HG03060 (cell line): ENCODE measurements at regions not wholly inside any gene's neighbourhood (a gene's known extent, or its start where the extent isn't known, plus 50 kb on each side); places are given as distances from the start of the nearest gene placed in this dataset.
A peak's percentile ranks its signal among the peaks of the same experiment; 100 is the strongest.

Experiments
- ATAC-seq: cut with Tn5 transposase; IDR thresholded peaks from one replicate; pipeline ENCODE4 v1.9.1; 2021; ENCODE audit warnings: low read depth, moderate number of reproducible peaks; ENCODE audit not compliant: unreplicated experiment

DNA sequence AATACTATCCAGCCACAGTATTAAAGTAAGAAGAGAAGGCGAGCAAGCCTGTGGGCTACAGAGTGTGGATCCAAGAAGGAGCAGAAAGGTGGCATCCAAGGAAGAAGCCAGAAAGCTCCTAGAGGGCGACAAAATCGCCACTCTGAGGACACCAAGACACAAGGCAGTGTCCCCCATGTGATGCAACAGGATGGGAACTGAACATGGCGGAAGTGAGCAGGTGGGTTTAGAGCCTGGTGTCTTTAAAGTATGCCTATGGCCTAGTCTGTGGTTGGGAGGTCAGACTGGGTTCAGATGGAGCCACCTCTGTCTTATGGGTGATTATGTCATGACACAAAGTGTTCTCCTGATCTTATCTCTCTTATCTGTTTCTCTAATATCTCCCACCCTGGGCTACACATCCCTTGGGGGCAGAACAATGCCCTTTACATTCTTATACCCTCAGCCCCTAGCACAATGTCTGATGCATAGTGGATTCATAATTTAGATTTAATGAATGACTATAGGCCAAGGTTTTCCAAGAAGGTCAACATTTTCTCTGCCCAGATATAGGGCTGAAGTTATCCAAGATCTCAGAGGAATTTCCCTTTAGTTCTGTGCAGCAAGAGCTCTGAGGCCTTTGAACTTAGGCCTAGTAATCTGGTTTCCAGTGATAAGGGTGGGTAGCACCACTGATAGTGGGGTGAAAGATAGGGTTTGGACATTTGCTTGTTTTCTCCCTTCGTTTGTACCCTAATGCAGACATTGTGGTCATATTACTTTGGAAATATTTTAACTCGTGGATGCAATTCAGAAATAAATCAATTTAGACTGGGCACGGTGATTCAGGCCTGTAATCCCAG, 167.3 kb upstream of the AKIRIN2 start:
- ATAC-seq: no peak

DNA sequence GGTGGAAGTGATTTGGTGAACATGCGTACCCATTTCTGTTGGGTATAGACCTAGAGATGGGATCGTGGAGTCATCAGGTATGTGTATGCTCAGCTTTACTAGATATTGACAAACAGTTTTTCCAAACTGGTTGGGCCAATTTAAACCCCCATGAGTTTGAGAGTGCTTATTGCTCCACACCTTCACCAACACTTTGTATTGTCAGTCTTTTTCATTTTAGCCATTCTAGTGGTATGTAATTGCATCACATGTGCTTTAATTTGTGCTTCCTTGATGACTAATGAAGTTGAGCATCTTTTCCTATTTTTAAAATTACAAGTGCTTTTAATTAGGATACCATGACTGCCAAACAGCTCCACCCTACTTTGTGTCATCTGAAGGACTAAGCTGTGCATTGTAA, 158.9 kb upstream of the AKIRIN2 start:
- no peak for ATAC-seq

- ATAC-seq: no peak
Observed at GRCh38 chr6:87858440-87858839, 156.4 kb upstream of the AKIRIN2 start.

DNA sequence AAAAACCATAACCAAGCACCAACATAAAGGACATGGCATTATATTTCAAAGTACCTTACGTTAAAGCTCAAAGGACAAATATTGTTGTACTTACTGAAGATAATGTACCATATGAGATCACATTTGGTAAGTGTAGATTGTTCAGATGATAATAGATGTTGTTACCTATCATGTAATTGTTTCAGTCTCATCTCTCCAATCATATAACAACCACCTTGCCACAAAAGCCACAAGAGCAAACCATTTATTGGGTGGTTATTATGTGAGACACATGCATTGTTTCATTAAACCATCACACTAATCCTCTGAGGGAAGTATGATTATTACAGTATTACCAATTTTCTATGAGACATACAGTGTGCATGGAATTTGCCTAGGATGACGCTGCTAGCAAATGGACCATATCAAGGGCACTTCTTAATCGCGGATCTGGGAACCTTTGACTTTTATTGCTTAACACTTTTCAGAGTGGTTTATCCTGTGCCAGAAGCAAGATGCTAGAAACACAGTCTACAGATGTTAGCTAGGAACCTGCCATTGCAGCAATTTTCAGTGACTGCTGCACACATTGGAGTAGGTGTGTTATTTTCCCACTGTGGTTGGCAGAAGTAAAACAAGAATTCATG, 149.8 kb upstream of the AKIRIN2 start:
- no peak for ATAC-seq

DNA sequence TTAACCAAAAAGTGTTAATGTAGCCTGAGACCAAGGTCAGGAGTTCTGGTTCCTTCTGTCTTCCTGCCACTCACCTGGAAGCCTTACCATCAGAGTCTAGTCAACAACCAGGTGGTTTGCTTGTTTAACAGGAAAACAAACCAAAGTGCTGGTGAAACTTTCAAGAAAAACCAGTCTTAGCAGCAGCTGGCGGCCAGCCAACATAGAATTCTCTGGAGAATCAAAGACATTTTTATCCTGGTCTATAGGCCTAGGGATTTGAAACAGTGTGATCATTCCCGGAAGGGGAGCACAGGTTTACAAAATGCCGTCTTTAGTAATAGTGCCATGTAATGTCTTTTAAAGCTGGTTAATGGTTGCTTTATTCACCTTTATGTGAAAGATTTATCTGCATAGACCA, 146.6 kb upstream of the AKIRIN2 start:
- no peak for ATAC-seq

DNA sequence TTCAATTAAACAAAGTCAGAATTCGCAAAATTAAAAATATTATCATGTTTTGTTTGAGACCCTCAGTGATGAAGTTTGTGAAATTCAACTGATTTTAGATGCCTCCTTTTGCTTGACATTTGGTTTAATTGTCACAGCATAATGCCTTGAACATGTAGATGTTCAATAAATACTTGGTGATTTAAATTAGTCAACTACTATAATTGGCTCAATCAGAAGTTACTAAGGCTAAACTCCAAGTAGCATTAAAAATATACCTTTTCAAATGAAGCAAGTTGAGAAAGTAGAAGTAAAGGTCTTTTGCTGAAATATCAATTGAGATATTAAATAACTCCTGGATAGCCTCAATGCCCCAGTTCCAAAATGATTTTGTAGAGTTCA, 145.8 kb upstream of the AKIRIN2 start:
- no peak for ATAC-seq

DNA sequence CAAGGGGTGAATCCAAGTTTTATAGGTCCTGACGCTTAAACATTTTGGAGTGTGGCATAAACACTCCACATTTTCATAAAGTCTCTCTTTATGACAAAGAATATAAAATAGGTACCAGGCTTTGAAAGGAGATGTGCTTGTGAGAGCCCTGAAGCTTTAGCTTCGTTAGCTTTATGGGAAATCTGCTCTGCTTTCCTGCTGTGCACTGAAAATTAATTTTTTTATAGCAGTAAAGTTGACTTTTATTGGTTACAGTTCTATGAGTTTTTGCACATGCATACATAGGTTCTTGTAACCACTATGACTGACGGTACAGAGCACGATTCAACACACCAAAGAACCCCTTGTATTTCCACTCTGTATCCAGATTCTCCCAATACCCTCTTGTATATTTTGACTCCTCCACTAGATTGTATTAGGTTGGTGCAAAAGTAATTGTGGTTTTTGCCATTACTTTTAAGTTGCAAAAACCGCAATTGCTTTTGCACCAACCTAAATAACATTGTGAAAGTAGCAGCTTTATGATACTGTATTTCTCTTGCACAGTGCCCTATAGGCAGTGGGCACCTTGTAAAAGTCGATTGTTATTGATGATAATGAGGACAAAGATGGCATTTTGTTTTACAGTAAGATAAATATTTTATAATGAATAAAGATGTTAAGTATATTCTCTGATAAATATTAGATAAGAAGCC, 145.2 kb upstream of the AKIRIN2 start:
- ATAC-seq: no peak

DNA sequence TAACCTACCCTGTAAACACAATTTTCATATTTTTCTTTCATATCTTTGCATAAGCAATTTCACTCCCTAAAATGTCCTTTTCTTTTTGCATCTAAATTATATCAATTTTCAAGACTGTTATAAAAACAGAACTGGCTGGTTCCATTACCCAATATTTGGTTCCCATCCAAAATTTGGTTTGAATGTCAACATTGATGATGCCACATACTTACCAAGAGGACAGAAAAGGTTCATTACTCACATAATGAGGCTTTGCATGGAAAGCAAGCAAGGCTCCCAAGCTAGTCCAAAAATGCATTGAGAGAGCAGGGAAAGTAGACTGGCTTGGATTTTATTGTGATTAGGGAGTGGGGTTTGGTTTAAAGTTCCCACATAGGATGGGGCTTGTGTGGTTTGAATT, 144.4 kb upstream of the AKIRIN2 start:
- ATAC-seq: no peak

- no peak for ATAC-seq
Observed at GRCh38 chr6:87840324-87840723, 138.3 kb upstream of the AKIRIN2 start.

GRCh38 chr6:87837876-87838275, 135.8 kb upstream of the AKIRIN2 start:
- no peak for ATAC-seq

DNA sequence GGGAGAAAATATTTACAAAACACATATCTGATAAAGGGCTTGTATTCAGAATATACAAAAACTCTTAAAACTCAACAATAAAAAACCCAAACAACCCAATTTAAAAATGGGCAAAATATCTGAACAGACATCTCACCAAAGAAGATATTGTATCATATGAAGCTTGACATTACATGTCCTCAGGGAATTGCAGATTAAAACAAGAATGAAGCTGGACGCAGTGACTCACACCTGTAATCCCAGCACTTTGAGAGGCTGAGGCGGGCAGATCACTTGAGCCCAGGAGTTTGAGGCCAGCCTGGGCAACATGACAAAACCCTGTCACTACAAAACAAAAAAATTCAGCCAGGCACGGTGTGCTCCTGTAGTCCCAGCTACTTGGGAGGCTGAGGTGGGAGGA, 135.4 kb upstream of the AKIRIN2 start:
- ATAC-seq: no peak

DNA sequence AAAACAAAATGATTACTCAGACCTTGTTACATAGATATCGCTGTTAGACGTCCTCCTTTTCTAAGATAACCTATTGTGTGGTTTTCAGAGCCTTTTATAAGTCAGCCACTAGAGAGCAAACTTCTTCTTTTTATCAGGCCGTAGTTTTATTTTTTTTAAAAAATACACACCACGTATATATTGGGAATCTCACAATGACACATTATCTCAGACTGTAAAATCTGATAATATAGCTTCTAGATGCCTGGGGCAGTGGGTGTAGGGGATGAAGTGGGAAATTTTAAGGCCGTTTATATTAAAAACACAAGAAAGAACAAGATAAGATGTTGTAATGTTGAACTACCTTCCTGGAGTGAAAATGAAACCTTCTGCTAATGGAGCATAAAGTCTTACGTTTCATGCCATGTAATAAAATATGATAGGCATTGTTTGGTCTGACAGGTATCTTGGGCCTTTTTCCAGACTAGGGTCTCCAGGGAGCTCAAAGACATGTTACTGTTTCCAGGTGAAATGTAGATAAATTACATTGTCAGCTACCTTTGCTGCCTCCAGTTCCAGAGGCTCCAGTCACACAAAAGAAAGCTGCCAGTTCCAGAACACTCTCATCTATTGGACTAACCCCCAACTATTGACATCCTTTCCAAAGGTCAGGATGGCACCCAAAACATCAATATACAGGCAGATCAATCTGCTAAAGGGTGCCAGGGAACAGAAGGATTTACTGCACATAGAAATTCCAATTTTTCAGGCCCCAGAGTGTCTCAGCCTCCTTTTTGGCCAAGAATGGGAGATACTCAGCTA, 130.2 kb upstream of the AKIRIN2 start:
- ATAC-seq: no peak

DNA sequence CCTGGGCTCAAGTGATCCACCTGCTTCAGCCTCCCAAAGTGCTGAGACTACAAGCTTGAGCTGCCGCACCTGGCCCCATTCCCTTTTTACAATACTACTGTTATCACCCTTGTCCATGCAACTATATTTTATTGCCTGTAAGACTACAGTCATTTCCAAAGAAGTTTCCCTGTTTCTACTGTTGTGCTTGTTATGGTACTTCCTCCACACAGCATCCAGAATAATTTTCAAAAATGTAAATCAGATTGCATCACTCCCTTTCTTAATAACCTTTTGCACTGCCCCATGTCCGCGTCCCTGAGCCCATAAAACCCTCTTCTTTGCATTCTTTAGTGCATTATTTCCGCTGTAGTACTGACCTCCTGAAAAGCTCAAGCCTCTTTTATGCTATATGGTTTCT, 128.9 kb upstream of the AKIRIN2 start:
- ATAC-seq: no peak

- no peak for ATAC-seq
Observed at GRCh38 chr6:87829622-87830121, 127.6 kb upstream of the AKIRIN2 start.

DNA sequence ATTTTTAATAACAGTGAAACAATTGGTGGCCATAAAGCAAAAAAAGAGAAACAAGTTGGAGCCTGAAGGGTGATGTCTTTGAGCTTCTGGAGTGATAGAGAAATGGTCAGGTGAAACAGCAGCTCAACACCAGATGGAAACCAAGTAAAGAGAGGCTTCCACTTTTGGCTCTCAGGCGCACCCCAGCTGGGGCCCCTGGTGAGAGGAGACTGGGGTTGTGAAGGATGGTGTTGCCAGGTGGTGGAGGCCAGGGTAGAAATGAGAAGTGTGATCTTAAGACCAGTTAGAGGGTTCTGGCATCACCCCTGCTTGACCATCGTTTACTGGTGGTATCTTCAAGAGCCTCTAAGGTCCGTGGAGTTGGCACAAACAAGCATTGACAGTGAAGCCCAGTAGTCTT, 126.0 kb upstream of the AKIRIN2 start:
- ATAC-seq: no peak

DNA sequence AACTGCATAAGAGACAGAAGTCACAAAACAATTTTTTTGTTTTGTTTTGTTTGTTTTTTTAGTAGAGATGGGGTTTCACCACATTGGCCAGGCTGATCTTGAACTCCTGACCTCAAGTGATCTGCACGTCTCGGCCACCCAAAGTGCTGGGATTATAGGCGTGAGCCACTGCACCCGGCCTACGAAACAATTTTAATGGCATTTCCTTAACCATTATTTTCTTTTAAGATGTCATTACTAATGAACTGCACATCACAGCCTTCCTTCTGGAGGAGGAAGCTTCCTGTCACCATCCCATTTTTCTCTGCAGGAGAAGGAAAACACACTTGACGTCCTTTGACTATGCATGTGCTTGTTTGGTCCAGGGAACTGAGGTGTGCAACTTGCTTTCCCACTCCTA, 125.3 kb upstream of the AKIRIN2 start:
- no peak for ATAC-seq

GRCh38 chr6:87826424-87826823, 124.4 kb upstream of the AKIRIN2 start:
- no peak for ATAC-seq

DNA sequence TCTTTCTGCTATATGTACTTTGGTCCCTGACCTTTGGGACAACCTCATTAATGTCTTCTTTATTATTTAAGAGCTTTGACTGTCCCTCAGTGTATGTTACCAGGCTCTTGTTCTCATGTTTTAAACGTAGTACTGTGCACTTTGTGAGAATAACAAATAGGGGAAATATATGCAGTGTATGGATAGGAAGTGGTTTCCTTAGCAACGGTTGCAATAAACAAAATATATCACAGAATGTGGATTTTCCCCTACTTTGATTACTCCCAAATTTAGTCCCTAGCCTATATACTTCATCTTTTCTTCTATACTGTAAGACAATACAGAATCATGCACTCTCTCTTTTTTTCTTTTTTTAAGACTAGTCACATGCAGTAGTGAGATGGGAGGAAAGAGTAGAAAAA, 123.8 kb upstream of the AKIRIN2 start:
- peak; percentile 46 for ATAC-seq

DNA sequence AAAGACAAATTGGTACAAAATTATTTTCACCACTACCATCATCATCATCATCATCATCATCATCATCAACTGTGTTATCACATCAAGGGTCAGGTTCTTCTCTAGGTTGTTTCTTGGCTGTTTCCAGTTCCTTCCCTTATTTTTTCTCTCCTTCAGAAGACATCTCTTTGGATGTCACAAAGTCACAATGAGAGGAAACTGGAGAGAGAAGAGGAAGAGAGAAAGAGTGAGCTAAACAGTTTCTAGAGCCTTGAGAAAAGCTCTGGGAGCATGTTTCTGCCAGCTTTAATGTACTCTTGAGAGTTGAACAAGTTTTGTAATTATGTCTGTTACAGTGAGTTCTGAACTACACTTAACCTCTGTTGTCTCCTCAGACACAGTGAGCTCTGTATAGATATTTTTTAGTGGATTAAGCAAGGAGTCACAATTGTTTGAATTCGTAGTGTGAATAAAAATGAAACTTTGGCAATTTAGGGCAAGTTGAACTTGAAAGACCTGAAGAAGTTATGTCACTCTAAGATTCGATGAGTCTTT, 123.0 kb upstream of the AKIRIN2 start:
- no peak for ATAC-seq

DNA sequence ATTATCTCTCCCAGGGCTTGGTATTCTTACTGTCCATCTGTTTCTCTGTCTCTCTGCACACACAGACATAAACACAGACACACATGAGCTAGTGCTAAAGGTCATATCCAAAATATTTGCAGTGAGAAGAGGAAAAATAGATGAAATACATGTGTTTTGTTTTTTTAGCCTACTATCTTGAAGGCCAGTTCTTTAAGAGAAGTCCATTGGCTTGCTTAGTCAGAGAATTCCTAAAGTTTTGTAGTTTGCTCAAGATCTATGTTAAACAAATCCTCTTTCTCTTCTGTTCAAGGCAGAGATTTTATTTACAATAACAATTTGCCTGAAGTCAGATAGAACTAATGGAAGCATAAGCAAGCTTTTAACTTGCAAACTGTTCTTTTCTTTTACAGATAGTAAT, 120.0 kb upstream of the AKIRIN2 start:
- ATAC-seq: no peak
